Sigmoid colon (tissue), 4 donors: ENCODE measurements at regions not wholly inside any gene's neighbourhood (a gene's known extent, or its start where the extent isn't known, plus 50 kb on each side); places are given as distances from the start of the nearest gene placed in this dataset.

Source experiments
- EP300 ChIP-seq, 4 donors: sonication (generic); formaldehyde crosslinking; IDR thresholded peaks; one replicate each; pipeline ENCODE4 v1.6.1; 2017; ENCODE audit warnings: antibody characterized with exemption in 4 of 4
- POLR2A ChIP-seq, 2 donors: fragments of 450-650 bp; IDR thresholded peaks; one replicate each; pipeline ENCODE4 v1.6.1; 2016; ENCODE audit warnings: antibody characterized with exemption in 2 of 2, mild to moderate bottlenecking in 2 of 2, moderate library complexity in 2 of 2
- POLR2AphosphoS5 ChIP-seq, 4 donors: sonication (generic); formaldehyde crosslinking; IDR thresholded peaks; one replicate each; pipeline ENCODE4 v1.6.1; 2017; ENCODE audit warnings: antibody characterized with exemption in 4 of 4
- TF ChIP-seq, protein P1 (sequence below), 4 experiments: fragments of 450-650 bp in 3 of 4; fragments of 200-600 bp in 1 of 4; IDR thresholded peaks; one replicate each; pipeline ENCODE4 v1.5.1; 2016 to 2019; ENCODE audit warnings: antibody characterized with exemption in 4 of 4, mild to moderate bottlenecking in 3 of 4, moderate library complexity in 2 of 4

DNA sequence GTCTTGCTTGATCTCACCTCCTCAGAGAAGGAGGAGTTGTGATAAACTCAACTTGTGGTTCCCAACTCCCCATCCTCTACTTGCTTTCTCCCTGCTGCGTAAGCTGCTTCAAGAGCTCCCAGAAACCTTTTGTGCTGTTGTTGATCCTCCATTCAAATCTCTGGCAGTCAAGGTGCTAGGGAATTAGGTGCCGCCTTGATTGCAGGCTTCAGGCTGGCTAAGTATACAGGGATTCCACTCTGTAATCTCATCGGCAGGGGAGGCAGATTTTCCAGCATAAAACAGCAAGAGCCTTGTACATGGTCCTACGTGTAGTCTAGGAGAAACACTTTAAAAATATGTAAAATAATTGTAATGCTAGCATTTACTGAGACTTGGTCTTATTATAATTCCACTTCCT is 116.2 kb upstream of the DDX18 start:
- TF ChIP-seq, protein P1, sequence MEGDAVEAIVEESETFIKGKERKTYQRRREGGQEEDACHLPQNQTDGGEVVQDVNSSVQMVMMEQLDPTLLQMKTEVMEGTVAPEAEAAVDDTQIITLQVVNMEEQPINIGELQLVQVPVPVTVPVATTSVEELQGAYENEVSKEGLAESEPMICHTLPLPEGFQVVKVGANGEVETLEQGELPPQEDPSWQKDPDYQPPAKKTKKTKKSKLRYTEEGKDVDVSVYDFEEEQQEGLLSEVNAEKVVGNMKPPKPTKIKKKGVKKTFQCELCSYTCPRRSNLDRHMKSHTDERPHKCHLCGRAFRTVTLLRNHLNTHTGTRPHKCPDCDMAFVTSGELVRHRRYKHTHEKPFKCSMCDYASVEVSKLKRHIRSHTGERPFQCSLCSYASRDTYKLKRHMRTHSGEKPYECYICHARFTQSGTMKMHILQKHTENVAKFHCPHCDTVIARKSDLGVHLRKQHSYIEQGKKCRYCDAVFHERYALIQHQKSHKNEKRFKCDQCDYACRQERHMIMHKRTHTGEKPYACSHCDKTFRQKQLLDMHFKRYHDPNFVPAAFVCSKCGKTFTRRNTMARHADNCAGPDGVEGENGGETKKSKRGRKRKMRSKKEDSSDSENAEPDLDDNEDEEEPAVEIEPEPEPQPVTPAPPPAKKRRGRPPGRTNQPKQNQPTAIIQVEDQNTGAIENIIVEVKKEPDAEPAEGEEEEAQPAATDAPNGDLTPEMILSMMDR (IDR thresholded peaks at IDR 0.05): no peak
- TF ChIP-seq POLR2A (IDR thresholded peaks at IDR 0.05) (no peak), POLR2AphosphoS5 (IDR thresholded peaks at IDR 0.05) (no peak), EP300 (IDR thresholded peaks at IDR 0.05) (no peak)
